ENCODE measurements at regions not wholly inside any gene's neighbourhood (a gene's known extent, or its start where the extent isn't known, plus 50 kb on each side); places are given as distances from the start of the nearest gene placed in this dataset.

- CTCF ChIA-PET (ENCODE audit: low intra/inter-chr PET ratio, low total read pairs) = no interaction called here
- Histone ChIP-seq H4K20me1 (ENCODE audit: insufficient read depth, low read length) (no peaks in the 10 kb centered on the region), H3K4me1 (ENCODE audit: insufficient read depth, low read length) (peaks cover 25% of the 10 kb centered on the region), H3K36me3 (replicated peaks in 1 of 2; ENCODE audit: control insufficient read depth in 1 of 2, insufficient read depth in 2 of 2, low read length in 2 of 2) (no peaks in the 10 kb centered on the region), H3K27me3 (ENCODE audit: control insufficient read depth in 1 of 2, insufficient read depth in 2 of 2, low read length in 2 of 2) (no peaks in the 10 kb centered on the region; a peak in 1 of 5 replicates), H3K4me2 (ENCODE audit: low read depth, low read length) (no peak overlapping the region), H2AFZ (ENCODE audit: low read length) (no peak overlapping the region), H3K79me2 (ENCODE audit: insufficient read depth, low read length) (no peaks in the 10 kb centered on the region), H3K9ac (ENCODE audit: insufficient read depth, low read depth, low read length) (no peak overlapping the region), H3K4me3 (replicated peaks in 1 of 3; ENCODE audit: insufficient read depth in 1 of 3, low read depth in 2 of 3, low read length in 3 of 3) (no peak overlapping the region), H3K27ac (ENCODE audit: extremely low read length, insufficient read depth, low read length) (no peak overlapping the region), H3K9me3 (ENCODE audit: low read length) (no peaks in the 10 kb centered on the region)
- DNase-seq (ENCODE audit: low spot score) (no peak), ATAC-seq (no peak), FAIRE-seq (no peak)
- BruUV-seq (replicated peaks) = no TSS peak
- intact Hi-C loops (cut with micrococcal nuclease; ENCODE audit: unreplicated experiment) = no loop called here
- TF ChIP-seq ZNF746 (CRISPR knock-in tag; IDR thresholded peaks at IDR 0.05) = no peak
- TF ChIP-seq MTF1 (CRISPR knock-in tag; IDR thresholded peaks at IDR 0.05) = no peak
- no peak for TF ChIP-seq ZNF329 (CRISPR knock-in tag; IDR thresholded peaks at IDR 0.05; ENCODE audit: low read depth)
- no peak for TF ChIP-seq KAT7 (CRISPR knock-in tag; IDR thresholded peaks at IDR 0.05; ENCODE audit: borderline replicate concordance)
- no peak for TF ChIP-seq XRCC5 (optimal IDR thresholded peaks at IDR 0.05; ENCODE audit: low read length)
- no peak for TF ChIP-seq ZNF547 (CRISPR knock-in tag; IDR thresholded peaks at IDR 0.05)
- no peak for TF ChIP-seq TBL1XR1 (IDR thresholded peaks at IDR 0.05; ENCODE audit: borderline replicate concordance, low read length, partially characterized antibody)
- TF ChIP-seq HNF4A (CRISPR knock-in tag; IDR thresholded peaks at IDR 0.05) = no peak
- no peak for TF ChIP-seq ZNF3 (CRISPR knock-in tag; IDR thresholded peaks at IDR 0.05)
- no peak for TF ChIP-seq ZNF777 (CRISPR knock-in tag; IDR thresholded peaks at IDR 0.05)
- no peak for TF ChIP-seq MAF1 (CRISPR knock-in tag; IDR thresholded peaks at IDR 0.05; ENCODE audit: borderline replicate concordance)
- no peak for TF ChIP-seq TMF1 (CRISPR knock-in tag; IDR thresholded peaks at IDR 0.05; ENCODE audit: low read depth)
- no peak for TF ChIP-seq ZBTB7A (CRISPR knock-in tag; IDR thresholded peaks at IDR 0.05)
- no peak for TF ChIP-seq TFAP4 (IDR thresholded peaks at IDR 0.05; ENCODE audit: borderline replicate concordance, low read depth)
- TF ChIP-seq, protein P1, sequence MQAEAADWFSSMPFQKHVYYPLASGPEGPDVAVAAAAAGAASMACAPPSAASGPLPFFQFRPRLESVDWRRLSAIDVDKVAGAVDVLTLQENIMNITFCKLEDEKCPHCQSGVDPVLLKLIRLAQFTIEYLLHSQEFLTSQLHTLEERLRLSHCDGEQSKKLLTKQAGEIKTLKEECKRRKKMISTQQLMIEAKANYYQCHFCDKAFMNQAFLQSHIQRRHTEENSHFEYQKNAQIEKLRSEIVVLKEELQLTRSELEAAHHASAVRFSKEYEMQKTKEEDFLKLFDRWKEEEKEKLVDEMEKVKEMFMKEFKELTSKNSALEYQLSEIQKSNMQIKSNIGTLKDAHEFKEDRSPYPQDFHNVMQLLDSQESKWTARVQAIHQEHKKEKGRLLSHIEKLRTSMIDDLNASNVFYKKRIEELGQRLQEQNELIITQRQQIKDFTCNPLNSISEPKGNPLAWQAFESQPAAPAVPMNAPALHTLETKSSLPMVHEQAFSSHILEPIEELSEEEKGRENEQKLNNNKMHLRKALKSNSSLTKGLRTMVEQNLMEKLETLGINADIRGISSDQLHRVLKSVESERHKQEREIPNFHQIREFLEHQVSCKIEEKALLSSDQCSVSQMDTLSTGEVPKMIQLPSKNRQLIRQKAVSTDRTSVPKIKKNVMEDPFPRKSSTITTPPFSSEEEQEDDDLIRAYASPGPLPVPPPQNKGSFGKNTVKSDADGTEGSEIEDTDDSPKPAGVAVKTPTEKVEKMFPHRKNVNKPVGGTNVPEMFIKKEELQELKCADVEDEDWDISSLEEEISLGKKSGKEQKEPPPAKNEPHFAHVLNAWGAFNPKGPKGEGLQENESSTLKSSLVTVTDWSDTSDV (CRISPR knock-in tag; IDR thresholded peaks at IDR 0.05) = no peak
- TF ChIP-seq, protein P2, sequence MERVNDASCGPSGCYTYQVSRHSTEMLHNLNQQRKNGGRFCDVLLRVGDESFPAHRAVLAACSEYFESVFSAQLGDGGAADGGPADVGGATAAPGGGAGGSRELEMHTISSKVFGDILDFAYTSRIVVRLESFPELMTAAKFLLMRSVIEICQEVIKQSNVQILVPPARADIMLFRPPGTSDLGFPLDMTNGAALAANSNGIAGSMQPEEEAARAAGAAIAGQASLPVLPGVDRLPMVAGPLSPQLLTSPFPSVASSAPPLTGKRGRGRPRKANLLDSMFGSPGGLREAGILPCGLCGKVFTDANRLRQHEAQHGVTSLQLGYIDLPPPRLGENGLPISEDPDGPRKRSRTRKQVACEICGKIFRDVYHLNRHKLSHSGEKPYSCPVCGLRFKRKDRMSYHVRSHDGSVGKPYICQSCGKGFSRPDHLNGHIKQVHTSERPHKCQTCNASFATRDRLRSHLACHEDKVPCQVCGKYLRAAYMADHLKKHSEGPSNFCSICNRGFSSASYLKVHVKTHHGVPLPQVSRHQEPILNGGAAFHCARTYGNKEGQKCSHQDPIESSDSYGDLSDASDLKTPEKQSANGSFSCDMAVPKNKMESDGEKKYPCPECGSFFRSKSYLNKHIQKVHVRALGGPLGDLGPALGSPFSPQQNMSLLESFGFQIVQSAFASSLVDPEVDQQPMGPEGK (CRISPR knock-in tag; IDR thresholded peaks at IDR 0.05) = no peak
- POLR2A ChIA-PET = no interaction called here
- in situ Hi-C loops (cut with HindIII; ENCODE audit: extremely low pct_ligation_motif_present, low pct_unique_long_range_greater_than_20kb) = no loop called here
These were observed 59.6 kb upstream of the IRF2 start for GRCh38 chr4:184533908-184534307.

Data from HepG2 (cell line).